ENCODE measurements at regions not wholly inside any gene's neighbourhood (a gene's known extent, or its start where the extent isn't known, plus 50 kb on each side); places are given as distances from the start of the nearest gene placed in this dataset.

- H3K4me3 ChIP-seq (ENCODE audit: low read depth, low read length), result no peak overlapping the region
- no peak for DNase-seq (ENCODE audit: low read depth)
- TF ChIP-seq CTCF (IDR thresholded peaks at IDR 0.05; ENCODE audit: insufficient read depth, low read depth, low read length, missing control alignments), result no peak
Observed at GRCh38 chr4:94006932-94007331, 178.4 kb downstream of the ATOH1 start.

- no peak overlapping the region for H3K4me3 ChIP-seq (ENCODE audit: low read depth, low read length)
- TF ChIP-seq CTCF (IDR thresholded peaks at IDR 0.05; ENCODE audit: insufficient read depth, low read depth, low read length, missing control alignments), result no peak
- DNase-seq (ENCODE audit: low read depth), result no peak
Observed at GRCh38 chr4:94011190-94011589, 182.6 kb downstream of the ATOH1 start.

- no peak for DNase-seq (ENCODE audit: low read depth)
- no peak for TF ChIP-seq CTCF (IDR thresholded peaks at IDR 0.05; ENCODE audit: insufficient read depth, low read depth, low read length, missing control alignments)
- no peak overlapping the region for H3K4me3 ChIP-seq (ENCODE audit: low read depth, low read length)
Observed at GRCh38 chr4:94014484-94015136, 186.1 kb downstream of the ATOH1 start.

GRCh38 chr4:94015956-94016355 is 187.4 kb downstream of the ATOH1 start:
- TF ChIP-seq CTCF (IDR thresholded peaks at IDR 0.05; ENCODE audit: insufficient read depth, low read depth, low read length, missing control alignments), result no peak
- no peak for DNase-seq (ENCODE audit: low read depth)
- H3K4me3 ChIP-seq (ENCODE audit: low read depth, low read length), result no peak overlapping the region

GRCh38 chr4:94032754-94033153 is 174.9 kb upstream of the SMARCAD1 start:
- no peak for TF ChIP-seq CTCF (IDR thresholded peaks at IDR 0.05; ENCODE audit: insufficient read depth, low read depth, low read length, missing control alignments)
- no peak for DNase-seq (ENCODE audit: low read depth)
- no peak overlapping the region for H3K4me3 ChIP-seq (ENCODE audit: low read depth, low read length)

- peak; percentile 41 for DNase-seq (ENCODE audit: low read depth)
- no peak overlapping the region for H3K4me3 ChIP-seq (ENCODE audit: low read depth, low read length)
- TF ChIP-seq CTCF (IDR thresholded peaks at IDR 0.05; ENCODE audit: insufficient read depth, low read depth, low read length, missing control alignments), result no peak
Observed at GRCh38 chr4:94036964-94037363, 170.7 kb upstream of the SMARCAD1 start.

GRCh38 chr4:94038195-94038594 is 169.5 kb upstream of the SMARCAD1 start:
- H3K4me3 ChIP-seq (ENCODE audit: low read depth, low read length), result no peak overlapping the region
- no peak for TF ChIP-seq CTCF (IDR thresholded peaks at IDR 0.05; ENCODE audit: insufficient read depth, low read depth, low read length, missing control alignments)
- DNase-seq (ENCODE audit: low read depth), result no peak

Measured in GM12865 (cell line).